ENCODE measurements at regions not wholly inside any gene's neighbourhood (a gene's known extent, or its start where the extent isn't known, plus 50 kb on each side); places are given as distances from the start of the nearest gene placed in this dataset.

- DNase-seq = no peak
Measured at GRCh38 chr6:53413326-53413725, 64.6 kb upstream of the ELOVL5 start.

GRCh38 chr6:53412751-53413150, 64.0 kb upstream of the ELOVL5 start:
- no peak for DNase-seq

GRCh38 chr6:53412021-53412715, 63.4 kb upstream of the ELOVL5 start:
- no peak for DNase-seq

- no peak for DNase-seq
Measured at GRCh38 chr6:53411451-53411850, 62.7 kb upstream of the ELOVL5 start.

- DNase-seq = no peak
Measured at GRCh38 chr6:53410508-53411258, 61.9 kb upstream of the ELOVL5 start.

GRCh38 chr6:53408826-53409225, 60.1 kb upstream of the ELOVL5 start:
- DNase-seq = no peak

GRCh38 chr6:53399027-53399344, 50.2 kb upstream of the ELOVL5 start:
- no peak for DNase-seq

GRCh38 chr6:53398247-53399026, 49.7 kb upstream of the ELOVL5 start:
- no peak for DNase-seq
